Stimulated activated CD4-positive, alpha-beta T cell treated with anti-CD3 and anti-CD28 coated beads, Interleukin-15, amount 100 ng/mL, for 1 hour (primary cell): ENCODE measurements at regions not wholly inside any gene's neighbourhood (a gene's known extent, or its start where the extent isn't known, plus 50 kb on each side); places are given as distances from the start of the nearest gene placed in this dataset.
"Not testable (repeated sequence)": the region's sequence is repeated elsewhere in the genome, so short reads cannot be mapped to it uniquely, and the experiment has no call there.

ENCODE experiments used
- DNase-seq, 2 donors: peaks; one replicate each; pipeline ENCODE4 v3.0.0-alpha.2; 2020; ENCODE audit warnings: low read depth in 1 of 2, low spot score in 1 of 2

DNA sequence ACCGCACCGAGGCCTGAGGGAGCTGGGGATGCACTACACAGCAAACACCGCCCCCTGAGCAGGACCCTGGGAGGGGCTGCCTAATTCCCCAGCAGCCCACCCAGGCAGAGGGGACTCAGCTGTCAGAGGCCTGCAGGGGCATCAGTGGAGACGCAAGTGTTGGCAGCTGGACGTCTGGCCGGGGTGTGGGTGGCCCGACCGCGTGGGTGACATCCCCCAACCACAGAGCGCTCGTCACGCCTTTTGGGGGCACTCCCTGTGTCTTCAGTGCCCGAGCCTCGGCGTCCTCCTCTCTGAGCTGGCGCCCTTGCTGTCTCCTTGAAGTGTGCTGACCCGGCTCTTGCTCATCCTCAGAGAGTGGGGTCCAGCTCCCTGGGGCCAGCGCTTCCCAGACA is 150.2 kb downstream of the BRD1 start:
- DNase-seq, result no peak

DNA sequence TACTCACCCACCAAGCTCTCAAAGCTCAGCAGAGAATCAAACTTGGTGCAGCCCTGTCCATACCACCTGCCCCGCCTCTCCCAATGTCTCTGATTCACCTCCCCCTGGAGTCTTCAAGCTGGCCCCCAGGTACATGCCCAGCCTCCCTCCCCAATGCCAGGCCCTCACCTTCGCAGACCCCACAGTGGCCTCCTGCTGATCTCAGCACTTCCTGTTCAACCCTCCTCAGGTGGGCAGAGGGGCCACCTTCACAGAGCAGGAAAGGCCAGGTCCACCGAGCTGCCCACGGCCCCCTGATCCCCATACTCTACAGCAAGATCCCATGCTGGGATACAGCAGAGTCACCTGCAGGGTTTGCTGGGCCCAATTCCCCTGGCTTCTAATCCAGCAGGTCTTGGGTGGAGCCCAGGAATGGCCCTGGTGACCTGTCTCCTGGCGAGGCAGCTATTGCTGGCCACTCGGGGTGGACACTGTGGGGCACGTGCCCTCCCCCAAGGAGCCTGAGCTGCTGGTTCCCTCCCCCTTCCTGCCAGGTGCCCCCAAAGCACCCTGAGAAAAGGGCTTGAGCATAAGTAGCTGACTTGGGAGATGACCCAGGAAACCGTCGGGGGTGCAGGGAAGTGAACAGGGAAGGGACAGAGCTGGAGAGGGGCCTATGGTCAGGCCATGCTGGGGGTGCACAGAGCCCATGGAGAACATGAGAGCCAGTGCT is 150.7 kb downstream of the BRD1 start:
- DNase-seq, result no peak

DNA sequence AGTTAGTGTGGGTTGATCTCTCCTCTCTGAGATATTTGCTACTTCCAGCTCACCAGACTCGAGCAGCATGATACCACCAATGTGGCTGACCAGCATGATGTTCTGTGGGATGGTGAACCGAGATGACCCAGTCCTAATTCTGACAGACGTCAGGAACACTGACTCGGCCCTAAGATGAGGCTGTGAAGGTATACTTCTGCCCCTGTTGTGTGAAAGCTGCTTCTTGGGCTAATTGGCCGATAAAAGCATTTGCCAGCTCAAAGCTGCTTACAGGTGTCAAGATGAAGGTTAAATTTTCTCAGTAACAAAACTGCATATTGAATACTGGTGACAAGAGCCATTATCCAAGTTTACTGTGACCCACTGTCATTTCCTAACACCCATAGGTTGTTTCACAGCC is 151.4 kb downstream of the BRD1 start:
- DNase-seq, result no peak

DNA sequence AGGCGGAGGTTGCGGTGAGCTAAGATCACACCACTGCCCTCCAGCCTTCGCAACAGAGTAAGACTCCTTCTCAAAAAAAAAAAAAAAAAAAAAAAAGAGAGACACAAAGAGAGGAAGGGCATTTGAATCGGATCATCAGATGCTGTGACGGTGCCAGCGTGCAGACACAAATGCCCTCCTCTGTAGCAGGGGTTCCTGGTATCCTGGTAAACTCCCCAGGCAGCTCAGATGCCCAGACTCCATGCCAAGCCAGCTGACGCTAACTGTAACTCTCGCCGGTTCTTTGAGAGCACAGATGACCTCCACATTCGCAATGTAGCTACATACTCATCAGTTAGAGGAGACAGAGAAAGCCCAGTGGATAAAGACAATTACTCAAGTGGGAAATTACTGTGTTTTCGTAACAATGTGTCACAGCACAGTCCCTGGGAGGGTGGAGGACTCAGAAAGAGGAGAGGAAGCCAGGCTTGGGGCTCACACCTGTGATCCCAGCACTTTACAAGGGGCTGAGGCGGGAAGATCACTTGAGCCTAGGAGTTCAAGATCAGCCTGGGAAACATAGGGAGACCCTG is 153.1 kb downstream of the BRD1 start:
- DNase-seq, result no peak

DNA sequence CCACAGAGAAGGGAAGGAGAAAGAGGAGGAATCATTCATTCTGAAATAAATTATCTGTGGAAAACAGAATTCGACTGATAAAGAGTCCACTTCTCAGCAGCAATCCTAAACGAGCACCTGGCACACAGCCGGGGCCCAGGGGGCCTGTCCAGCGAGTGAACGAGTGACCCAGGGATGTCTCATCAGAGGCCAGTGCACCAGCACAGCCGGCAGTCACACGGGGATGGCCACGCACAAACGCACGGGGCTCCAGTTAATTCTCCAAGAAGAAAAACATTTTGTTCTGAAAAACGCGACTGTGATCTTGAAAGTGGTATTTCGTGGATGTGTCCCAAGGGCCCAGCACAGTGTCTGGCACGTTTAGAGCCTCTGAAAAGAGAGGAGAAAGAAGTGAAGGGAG is 154.6 kb downstream of the BRD1 start:
- no peak for DNase-seq

DNA sequence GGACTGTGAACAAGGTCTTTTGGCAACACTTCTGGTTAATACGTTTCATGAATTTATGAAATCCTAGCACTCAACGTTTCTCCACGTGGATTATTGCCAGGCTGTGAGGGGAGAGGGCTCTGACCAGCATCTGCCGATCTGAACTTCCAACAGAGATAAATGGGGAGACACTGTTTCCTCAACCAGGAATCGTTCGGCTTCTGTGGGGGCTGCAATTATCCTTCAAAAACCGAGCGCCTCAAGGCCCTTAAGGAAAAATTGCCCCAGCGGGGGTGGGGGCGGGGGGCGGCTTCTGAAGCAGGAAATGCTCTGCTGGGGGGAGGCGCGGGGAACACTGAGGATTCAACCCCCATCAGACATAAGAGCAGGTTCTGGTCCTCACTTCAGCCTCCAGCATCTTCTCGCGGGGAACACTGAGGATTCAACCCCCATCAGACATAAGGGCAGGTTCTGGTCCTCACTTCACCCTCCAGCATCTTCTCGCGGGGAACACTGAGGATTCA is 155.6 kb downstream of the BRD1 start:
- DNase-seq, result no peak

DNA sequence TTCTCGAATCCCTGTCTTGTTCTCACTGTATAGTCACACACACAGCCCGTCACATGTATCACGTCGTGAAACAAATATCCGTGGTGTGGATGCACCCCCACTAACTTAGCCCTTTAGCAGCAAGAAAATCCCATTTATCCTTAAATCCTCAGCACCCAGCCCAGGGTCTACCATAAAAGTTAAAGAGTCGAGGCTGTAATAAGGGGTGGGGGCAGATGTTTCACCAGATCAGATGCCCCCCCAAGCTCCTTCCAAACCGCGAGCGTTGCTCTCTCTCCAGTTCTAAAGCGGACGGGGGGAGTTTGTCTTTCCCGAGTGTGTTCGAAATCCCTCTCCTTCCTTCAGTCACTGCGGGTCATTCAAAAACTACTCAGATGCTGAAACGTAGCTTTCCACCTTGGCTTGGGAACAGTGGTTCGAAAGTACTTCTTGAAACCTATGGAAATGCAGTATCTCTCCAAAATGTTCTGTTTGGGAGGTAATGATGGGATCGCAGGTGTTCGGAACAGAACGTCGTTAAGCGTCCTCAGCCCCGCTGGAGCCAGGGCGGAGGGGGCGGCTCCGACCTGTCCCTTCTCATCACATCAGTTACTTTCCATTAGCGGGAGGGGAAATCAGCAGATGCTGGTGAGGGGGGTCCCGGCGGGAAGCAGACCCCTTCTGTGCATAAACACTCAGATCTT is 156.2 kb downstream of the BRD1 start:
- DNase-seq, result no peak

DNA sequence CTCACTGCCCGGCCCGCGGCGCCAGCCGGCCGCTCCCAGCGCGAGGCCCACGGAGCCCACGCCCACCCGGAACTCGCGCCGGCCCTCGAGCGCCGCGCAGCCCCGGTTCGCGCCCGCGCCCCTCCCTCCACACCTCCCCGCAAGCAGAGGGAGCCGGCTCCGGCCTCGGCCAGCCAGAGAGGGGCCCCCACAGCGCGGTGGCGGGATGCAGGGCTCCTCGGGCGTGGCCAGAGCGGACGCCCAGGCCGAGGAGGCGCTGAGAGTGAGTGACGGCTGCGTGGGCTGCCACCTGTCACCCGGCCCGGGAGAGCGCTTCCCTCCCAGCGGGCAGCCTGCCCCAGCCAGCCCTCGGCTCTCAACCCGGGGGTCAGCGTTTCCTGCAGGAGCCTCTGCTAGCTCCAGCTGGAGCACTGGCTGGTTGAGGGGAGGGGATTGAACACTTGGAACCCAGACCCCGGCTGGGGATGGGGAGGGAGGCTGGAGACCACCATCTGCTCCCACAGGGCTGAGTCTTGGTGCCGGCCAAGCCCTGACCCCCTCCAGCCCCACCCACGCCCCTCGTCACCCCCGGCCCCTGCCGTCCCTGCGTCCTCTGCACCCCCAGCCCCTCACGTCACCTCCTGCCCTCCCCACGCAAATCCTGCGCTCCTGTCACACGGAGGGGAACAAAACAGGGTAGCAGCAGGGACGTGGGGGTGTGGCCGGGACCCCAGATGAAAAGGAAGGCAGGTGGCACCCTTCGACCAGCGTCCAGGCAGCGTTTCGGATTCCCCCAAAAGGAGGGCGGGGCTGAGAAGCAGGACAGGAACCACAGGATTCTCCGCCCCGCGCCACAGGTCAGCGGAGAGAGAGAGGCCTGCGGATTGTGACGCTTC is 157.0 kb downstream of the BRD1 start:
- no peak for DNase-seq

DNA sequence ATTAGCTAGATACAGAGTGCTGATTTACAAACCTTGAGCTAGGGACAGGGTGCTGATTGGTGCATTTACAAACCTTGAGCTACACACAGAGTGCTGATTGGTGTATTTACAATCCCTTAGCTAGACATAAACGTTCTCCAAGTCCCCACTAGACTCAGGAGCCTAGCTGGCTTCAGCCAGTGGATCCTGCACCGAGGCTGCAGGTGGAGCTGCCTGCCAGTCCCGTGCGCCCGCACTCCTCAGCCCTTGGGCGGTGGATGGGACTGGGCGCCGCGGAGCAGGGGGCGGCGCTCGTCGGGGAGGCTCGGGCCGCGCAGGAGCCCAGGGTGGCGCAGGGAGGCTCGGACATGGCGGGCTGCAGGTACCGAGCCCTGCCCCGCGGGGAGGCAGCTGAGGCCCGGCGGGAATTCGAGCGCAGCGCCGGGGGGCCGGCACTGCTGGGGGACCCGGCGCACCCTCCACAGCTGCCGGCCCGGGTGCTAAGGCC is 157.7 kb downstream of the BRD1 start:
- DNase-seq, result not testable (repeated sequence)

DNA sequence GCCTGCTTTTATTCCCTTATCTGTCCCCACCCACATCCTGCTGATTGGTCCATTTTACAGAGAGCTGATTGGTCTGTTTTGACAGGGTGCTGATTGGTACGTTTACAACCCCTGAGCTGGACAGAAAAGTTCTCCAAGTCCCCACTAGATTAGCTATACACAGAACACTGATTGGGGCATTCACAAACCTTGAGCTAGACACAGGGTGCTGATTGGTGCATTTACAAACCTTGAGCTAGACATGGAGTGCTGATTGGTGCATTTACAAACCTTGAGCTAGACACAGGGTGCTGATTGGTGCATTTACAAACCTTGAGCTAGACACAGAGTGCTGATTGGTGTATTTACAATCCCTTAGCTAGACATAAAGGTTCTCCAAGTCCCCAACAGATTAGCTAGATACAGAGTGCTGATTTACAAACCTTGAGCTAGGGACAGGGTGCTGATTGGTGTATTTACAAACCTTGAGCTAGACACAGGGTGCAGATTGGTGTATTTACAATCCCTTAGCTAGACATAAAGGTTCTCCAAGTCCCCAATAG is 158.2 kb downstream of the BRD1 start:
- DNase-seq, result not testable (repeated sequence)

DNA sequence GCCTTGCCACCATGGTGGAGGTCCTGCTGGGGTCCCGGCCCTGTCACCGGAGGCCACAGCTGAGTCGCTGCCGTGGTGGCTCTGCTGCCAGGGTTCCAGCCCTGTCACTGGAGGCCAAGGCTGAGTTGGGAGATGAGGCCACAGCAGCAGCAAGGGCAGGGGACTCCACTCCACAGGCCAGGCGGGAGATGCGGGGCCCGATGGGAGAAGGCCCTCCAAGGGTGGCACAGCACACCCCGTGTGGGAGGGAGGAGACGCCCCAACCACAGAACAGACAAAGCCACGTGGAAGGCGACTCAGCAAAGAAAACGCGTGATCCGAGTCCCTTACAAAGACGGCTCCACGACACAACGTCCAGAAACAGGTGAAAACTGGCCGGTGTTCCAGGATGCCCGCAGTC is 159.3 kb downstream of the BRD1 start:
- no peak for DNase-seq

DNA sequence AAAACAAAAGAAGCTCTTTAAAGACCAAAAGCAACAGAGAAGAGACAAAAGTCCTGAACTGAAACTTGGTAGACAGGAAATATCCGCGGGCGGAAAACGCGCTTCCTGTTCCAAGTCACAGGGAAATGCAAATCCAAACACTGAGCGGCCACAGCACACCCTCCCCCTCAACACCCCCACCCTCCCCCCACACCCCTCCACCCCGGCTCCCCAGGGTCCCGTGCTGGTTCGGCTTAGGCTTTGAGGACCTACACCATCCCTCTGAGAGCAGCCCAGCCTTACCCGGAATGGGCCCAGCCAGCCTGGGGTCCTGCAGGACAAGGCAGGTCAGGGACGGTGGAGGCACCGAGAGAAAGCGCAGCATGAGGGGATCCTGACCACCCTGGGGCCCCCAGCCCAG is 160.4 kb downstream of the BRD1 start:
- DNase-seq, result no peak

DNA sequence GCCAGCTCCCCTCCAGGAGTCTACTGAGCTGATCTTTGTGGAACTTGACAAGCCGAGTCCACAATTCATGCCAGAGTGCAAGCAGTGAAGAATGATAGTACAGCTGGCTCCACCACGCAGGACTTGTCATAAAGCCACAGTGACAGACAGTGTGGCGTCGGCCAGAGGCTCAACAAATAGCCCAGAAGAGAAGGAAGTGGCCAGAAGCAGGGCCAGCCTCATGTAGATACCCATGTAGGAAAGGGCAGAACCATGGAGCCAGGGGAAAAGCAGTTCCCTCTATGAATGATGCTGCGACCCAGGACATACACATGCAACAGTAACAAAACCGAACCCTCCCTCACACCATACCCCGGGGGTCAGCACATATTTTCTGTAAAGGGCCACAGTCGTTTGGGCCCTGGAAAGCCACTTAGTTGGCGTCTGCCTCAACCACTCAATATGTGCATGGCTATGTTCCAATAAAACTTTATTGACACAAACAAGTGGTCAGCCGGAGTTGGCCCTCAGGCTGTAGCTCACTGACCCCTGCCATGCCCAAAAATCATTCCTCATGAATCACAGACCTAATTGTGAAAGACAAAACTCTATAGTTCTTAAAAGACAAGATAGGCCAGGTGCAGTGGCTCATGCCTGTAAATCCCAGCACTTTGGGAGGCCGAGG is 161.4 kb downstream of the BRD1 start:
- DNase-seq, result no peak

DNA sequence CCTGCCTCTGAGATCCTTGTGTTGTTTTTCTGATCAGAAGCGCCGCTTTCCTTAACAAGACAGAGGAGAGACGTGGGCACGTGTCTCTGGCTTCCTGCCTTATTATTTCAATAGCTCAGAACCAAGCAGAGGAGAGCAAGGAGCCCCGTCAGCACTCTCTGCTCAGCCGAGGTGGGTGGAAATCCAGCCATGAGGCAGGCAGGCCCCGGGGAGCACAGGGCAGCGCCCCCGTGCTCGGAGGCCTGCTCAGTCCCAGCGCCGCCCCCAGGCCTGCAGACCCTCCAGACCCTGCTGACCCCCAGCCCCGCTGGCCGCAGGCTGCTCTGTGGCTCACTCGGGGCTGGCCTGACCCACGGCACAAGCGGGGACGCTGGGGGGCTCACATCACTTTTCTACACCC is 162.8 kb downstream of the BRD1 start:
- no peak for DNase-seq

DNA sequence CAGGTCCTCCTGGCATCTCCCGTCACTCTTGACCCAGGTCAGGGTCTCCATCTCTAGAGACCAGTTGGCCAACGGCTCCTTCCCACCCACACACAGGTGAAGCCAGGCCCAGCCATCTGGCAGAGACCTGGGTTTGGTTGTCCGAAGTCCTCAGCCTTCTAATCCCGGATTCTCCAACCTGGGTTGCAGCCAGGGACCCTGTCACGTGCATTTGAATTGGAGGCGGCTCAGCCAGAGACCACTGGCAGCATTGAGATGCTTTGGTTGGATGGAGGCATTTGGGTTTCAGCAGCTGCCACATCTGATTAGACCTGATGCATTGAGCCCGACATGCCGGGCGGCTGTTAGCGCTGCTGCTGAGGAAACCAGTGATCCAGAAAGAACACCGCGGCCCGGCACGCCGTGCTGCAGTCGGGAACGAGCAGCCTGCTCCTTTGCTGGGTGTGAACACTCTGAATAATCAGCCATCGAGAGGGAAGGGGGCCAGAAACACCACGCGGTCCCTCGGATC is 163.2 kb downstream of the BRD1 start:
- DNase-seq, result no peak

DNA sequence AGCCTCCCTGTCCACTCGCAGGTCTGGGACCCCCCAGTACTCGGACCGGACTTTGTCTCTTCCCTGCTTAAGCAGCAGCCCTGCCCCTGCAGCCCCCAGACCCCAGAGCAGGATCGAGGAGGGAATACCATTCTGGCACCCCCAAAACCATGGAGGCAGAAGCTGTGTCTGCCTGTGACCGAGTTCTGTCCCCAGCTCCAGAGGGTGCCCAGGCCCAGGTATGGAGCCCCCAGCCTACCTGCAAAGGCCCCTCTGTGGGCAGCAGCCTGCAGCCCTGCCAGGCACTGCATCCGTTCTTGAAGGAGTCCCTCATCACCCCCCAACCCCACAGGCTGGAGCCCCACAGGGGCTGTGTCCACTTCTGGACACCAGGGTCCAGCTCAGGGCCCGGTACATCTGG is 163.8 kb downstream of the BRD1 start:
- no peak for DNase-seq

DNA sequence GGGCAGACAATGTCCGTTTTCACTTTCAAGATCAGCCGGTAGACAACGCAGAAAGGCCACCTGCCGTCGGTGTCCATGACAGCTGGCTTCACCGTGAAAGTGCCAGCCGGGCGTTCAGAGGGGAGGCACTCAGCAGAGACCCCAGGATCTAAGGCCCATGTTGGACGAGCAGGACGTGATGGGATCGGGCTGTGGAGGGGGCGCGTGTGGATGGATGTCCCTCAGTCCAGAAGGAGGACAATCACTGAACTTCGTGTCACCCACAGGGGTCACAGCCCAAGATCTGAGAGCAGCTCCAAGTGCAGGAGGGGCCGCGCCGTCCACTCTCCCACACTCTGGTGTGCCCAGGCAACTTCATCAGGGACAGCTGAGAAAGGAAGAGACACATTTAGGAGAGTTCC is 164.4 kb downstream of the BRD1 start:
- no peak for DNase-seq

DNA sequence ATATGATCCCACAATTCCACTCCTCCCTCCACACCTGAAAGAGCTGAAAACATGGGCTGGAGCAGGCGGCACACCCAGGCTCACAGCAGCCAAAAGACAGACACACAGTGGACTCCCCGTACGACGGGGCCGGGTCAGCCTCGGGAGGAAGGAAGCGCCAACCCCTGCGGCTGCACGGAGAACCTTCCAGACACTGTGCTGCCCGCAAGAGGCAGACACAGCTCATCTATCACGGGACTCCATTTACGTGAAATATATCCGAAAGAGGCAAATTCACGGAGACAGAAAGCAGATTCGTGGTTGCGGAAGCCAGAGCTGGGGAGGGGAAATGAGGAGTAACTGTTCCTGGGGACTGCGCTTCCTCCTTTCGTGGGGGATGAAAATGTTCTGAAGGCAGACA is 165.0 kb downstream of the BRD1 start:
- no peak for DNase-seq

DNA sequence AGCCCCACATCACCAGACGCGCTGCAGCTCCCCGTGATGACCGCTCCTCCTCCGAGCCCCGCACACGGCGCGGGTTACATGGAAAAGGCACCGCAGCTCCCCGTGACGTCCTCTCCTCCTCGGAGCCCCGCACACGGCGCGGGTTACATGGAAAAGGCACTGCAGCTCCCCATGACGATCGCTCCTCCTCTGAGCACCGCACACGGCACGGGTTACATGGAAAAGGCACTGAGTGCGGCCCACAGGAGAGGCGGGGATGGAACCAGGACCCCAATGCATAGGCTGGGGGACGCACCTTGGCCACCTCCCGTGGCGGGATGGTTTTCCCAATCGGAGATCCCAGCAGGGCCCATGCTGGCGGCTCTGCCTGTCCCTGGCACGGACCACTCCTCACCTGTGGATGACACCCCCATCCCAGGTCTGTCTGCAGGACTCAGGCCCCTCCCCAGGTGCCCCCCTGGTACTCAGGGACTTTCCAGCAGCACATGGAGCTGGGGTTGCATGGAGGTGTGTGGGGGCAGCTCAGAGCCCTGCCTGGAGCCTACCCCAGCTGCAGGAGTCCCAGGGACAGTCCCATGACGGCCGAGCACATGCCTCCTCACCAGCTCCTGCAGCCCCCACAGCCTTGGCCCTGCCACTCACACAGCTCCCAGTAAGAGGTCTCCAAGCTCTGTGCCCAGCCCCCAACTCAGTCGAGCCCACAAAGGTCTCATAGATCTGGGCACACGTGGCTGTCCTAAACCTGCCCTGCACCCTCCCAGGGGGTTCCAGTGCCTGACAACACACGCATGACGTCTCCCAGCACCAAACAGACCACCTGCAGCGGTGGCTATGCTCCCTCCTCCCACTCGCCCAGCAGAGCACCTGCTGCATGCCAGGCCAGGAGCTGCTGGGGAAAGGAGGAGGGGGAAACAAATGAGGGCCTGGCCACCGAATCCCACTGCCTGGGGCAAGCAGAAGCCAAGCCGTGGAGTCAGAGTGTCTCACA is 166.6 kb downstream of the BRD1 start:
- no peak for DNase-seq
